Spleen (tissue), 7 donors: ENCODE measurements at regions not wholly inside any gene's neighbourhood (a gene's known extent, or its start where the extent isn't known, plus 50 kb on each side); places are given as distances from the start of the nearest gene placed in this dataset.

Experiments used
- POLR2A ChIP-seq, 3 donors: fragments of 450-650 bp; IDR thresholded peaks; one replicate each; pipeline ENCODE4 v1.5.1; 2017; ENCODE audit warnings: antibody characterized with exemption in 3 of 3, mild to moderate bottlenecking in 1 of 3
- TF ChIP-seq, protein P1 (sequence below), 11 experiments: fragments of 200-600 bp in 7 of 11; fragments of 450-650 bp in 4 of 11; sonication (generic) in 4 of 11; IDR thresholded peaks in 8 of 11; conservative IDR thresholded peaks in 3 of 11; 1 replicate in 7 of 11; 2 replicates in 4 of 11; pipeline versions ENCODE4 v1.4.0 to v1.8.0; 2016 to 2021; ENCODE audit warnings: antibody characterized with exemption in 11 of 11, inconsistent platforms in 4 of 11, mild to moderate bottlenecking in 1 of 11
- donor health status: DM: no; HTN: no; CAD: no; lungs with moderate emphysema.
- donor health status: DM: no; HTN: no; CAD: no.
- donor health status: DM: no; HTN: no; CAD: no.

- TF ChIP-seq, protein P1, sequence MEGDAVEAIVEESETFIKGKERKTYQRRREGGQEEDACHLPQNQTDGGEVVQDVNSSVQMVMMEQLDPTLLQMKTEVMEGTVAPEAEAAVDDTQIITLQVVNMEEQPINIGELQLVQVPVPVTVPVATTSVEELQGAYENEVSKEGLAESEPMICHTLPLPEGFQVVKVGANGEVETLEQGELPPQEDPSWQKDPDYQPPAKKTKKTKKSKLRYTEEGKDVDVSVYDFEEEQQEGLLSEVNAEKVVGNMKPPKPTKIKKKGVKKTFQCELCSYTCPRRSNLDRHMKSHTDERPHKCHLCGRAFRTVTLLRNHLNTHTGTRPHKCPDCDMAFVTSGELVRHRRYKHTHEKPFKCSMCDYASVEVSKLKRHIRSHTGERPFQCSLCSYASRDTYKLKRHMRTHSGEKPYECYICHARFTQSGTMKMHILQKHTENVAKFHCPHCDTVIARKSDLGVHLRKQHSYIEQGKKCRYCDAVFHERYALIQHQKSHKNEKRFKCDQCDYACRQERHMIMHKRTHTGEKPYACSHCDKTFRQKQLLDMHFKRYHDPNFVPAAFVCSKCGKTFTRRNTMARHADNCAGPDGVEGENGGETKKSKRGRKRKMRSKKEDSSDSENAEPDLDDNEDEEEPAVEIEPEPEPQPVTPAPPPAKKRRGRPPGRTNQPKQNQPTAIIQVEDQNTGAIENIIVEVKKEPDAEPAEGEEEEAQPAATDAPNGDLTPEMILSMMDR (IDR thresholded peaks at IDR 0.05 in 8 of 11, conservative IDR thresholded peaks at IDR 0.05 in 3 of 11): no peak
- no peak for TF ChIP-seq POLR2A (IDR thresholded peaks at IDR 0.05)
These were observed 501.9 kb downstream of the SHISA9 start for GRCh38 chr16:13403326-13403725.
